GM12878 (cell line): ENCODE measurements at regions not wholly inside any gene's neighbourhood (a gene's known extent, or its start where the extent isn't known, plus 50 kb on each side); places are given as distances from the start of the nearest gene placed in this dataset.

ENCODE experiments used
- ATAC-seq: fragments of 200-7000 bp; cut with Tn5 transposase; 3 replicates; pipeline ENCODE4 v1.9.1; 2020; ENCODE audit warnings: mild to moderate bottlenecking, moderate library complexity
- BruUV-seq: library from RNA; stranded (reverse); fragments of 400-500 nt; replicated peaks from 2 replicates; lab custom pipeline; 2021; lab: Mats Ljungman, UMichigan
- CTCF ChIA-PET: fragments of 300-600 bp; sonication (Branson Sonifier 250); formaldehyde crosslinking; extraction: SDS; loops from one replicate; lab custom pipeline; 2021; ENCODE audit warnings: inconsistent platforms; lab: Yijun Ruan, JAX
- POLR2A ChIA-PET: fragments of 350-600 bp; formaldehyde crosslinking; extraction: SDS; loops from one replicate; lab custom pipeline; 2021; ENCODE audit warnings: inconsistent platforms; lab: Charles Lee
- RAD21 ChIA-PET: fragments of 300-600 bp; sonication (Branson Sonifier 250); formaldehyde crosslinking; loops from one replicate; lab custom pipeline; 2023; ENCODE audit warnings: antibody characterized with exemption; ENCODE audit not compliant: unreplicated experiment; lab: Charles Lee
- SMC1A ChIA-PET: fragments of 300-600 bp; sonication (Branson Sonifier 250); formaldehyde crosslinking; loops from one replicate; lab custom pipeline; 2023; ENCODE audit not compliant: unreplicated experiment, uncharacterized antibody; lab: Charles Lee
- DNase-seq: peaks from one replicate; pipeline ENCODE4 v3.0.0-alpha.2; 2011; ENCODE audit warnings: low read depth, low spot score
- FAIRE-seq: peaks from 3 replicates; lab custom pipeline; 2011; peaks lifted over from hg19 to GRCh38; lab: Jason Lieb, UNC
- H2AFZ ChIP-seq: 2 replicates; pipeline ENCODE4 v1.6.0; 2011; ENCODE audit warnings: low read depth, low read length, control low read depth; ENCODE audit not compliant: control insufficient read depth
- H3K27ac ChIP-seq: 2 replicates; pipeline ENCODE4 v1.5.1; 2011; ENCODE audit warnings: control low read depth; ENCODE audit not compliant: control insufficient read depth, insufficient read depth
- H3K27me3 ChIP-seq, 2 experiments: replicated peaks in 1 of 2; 2 replicates each; pipeline versions ENCODE4 v1.6.0 to v1.6.1; 2011; ENCODE audit warnings: low read length in 1 of 2; ENCODE audit not compliant: control insufficient read depth in 2 of 2, insufficient read depth in 2 of 2
- H3K36me3 ChIP-seq, 2 experiments: 2 replicates each; pipeline ENCODE4 v1.5.1; 2011; ENCODE audit warnings: low read length in 1 of 2; ENCODE audit not compliant: control insufficient read depth in 2 of 2, insufficient read depth in 2 of 2
- H3K4me1 ChIP-seq: 2 replicates; pipeline ENCODE4 v1.6.1; 2011; ENCODE audit warnings: mild to moderate bottlenecking, low read length, moderate library complexity, mixed read lengths; ENCODE audit not compliant: control insufficient read depth, insufficient read depth
- H3K4me2 ChIP-seq: 2 replicates; pipeline ENCODE4 v1.6.0; 2011; ENCODE audit warnings: control low read depth; ENCODE audit not compliant: control insufficient read depth, insufficient read depth
- H3K4me3 ChIP-seq: fragments of 200-600 bp; sonication (generic); 2 replicates; pipeline ENCODE4 v1.5.1; 2016
- H3K79me2 ChIP-seq: 2 replicates; pipeline ENCODE4 v1.6.0; 2011; ENCODE audit warnings: low read length; ENCODE audit not compliant: control insufficient read depth, insufficient read depth
- H3K9ac ChIP-seq: 2 replicates; pipeline ENCODE4 v1.8.0; 2011; ENCODE audit warnings: low read length, control low read depth, mixed read lengths; ENCODE audit not compliant: control insufficient read depth, insufficient read depth
- H3K9me3 ChIP-seq: replicated peaks from 3 replicates; pipeline ENCODE4 v1.5.1; 2011; ENCODE audit warnings: mild to moderate bottlenecking, low read length; ENCODE audit not compliant: control insufficient read depth, insufficient read depth
- H4K20me1 ChIP-seq: 2 replicates; pipeline ENCODE4 v1.6.0; 2011; ENCODE audit not compliant: control insufficient read depth, insufficient read depth
- CBX3 ChIP-seq: fragments of 200-600 bp; sonication (generic); IDR thresholded peaks from 2 replicates; pipeline ENCODE4 v1.6.1; 2016; ENCODE audit warnings: low read depth, borderline replicate concordance
- EGR1 ChIP-seq, 2 experiments: IDR thresholded peaks; 1 replicate in 1 of 2; 2 replicates in 1 of 2; pipeline ENCODE4 v1.6.1; 2011 to 2012; ENCODE audit warnings: low read depth in 2 of 2, low read length in 2 of 2, borderline replicate concordance in 1 of 2, mild to moderate bottlenecking in 1 of 2, moderate library complexity in 1 of 2
- KDM1A ChIP-seq: fragments of 200-600 bp; sonication (generic); IDR thresholded peaks from 2 replicates; pipeline ENCODE4 v1.6.1; 2016; ENCODE audit warnings: borderline replicate concordance
- NFXL1 ChIP-seq: fragments of 450-650 bp; IDR thresholded peaks from 2 replicates; pipeline ENCODE4 v1.6.1; 2017; ENCODE audit warnings: antibody characterized with exemption, mild to moderate bottlenecking, borderline replicate concordance
- TARDBP ChIP-seq: IDR thresholded peaks from 2 replicates; pipeline ENCODE4 v1.6.1; 2016; ENCODE audit warnings: borderline replicate concordance
- TBL1XR1 ChIP-seq: IDR thresholded peaks from 2 replicates; pipeline ENCODE4 v1.6.1; 2012; ENCODE audit warnings: low read depth, low read length, improper control_type of control experiment
- WGBS: methylation state at CpG from one replicate; pipeline ENCODE4 v1.1.6; 2016; ENCODE audit warnings: low lambda C conversion rate; ENCODE audit not compliant: insufficient replicate concordance, insufficient coverage; ENCODE audit errors: missing lambda C conversion rate; 5-methylcytosine and 5-hydroxymethylcytosine counted together
- in situ Hi-C: fragments of 300-500 bp; cut with MboI; formaldehyde crosslinking; loops from 9 replicates; pipeline ENCODE4 v1.14.3; 2018; ENCODE audit warnings: mixed read lengths
- intact Hi-C: fragments of 100-400 bp; cut with micrococcal nuclease; formaldehyde crosslinking; loops from one replicate; pipeline ENCODE4 v1.14.2; 2022; ENCODE audit not compliant: unreplicated experiment
- TF ChIP-seq, protein P1 (sequence below): fragments of 450-650 bp; IDR thresholded peaks from 2 replicates; pipeline ENCODE4 v1.6.1; 2017; ENCODE audit warnings: mild to moderate bottlenecking, moderate library complexity
- TF ChIP-seq, protein P2 (sequence below): fragments of 450-650 bp; formaldehyde crosslinking; IDR thresholded peaks from 2 replicates; pipeline ENCODE4 v1.5.0; 2022; ENCODE audit warnings: mild to moderate bottlenecking, missing genetic modification characterization

DNA sequence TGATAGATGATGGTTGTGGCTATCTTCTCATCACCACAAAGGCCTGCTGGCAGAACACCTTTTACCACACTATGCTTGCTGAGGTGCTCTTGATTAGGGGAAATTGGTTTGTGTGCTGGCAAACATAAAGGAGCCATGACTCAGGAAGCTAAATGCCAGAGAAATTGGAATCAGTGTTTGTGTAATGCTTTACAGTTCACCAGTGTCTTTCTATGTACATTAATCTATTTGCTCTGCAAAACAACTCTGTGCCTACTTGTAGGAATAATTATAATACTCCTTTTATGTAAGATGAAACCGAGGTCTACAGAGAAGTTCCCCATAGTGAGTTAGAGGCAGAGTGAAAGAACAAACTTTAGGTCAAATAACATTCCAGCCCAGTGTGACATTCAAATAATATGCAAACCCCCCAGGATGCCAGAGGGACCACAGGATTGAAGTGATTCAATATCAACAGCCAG lies 390.5 kb upstream of the HTR2A start:
- no TSS peak for BruUV-seq
- intact Hi-C loops = no loop called here
- ATAC-seq = no peak
- in situ Hi-C loops = no loop called here
- no peaks in the 10 kb centered on the region for H4K20me1 ChIP-seq
- DNase-seq = no peak
- no peaks in the 10 kb centered on the region for H3K4me1 ChIP-seq
- H3K79me2 ChIP-seq = no peaks in the 10 kb centered on the region
- 0% methylated on average over 1 of the region's 1 CpG for WGBS
- H3K4me2 ChIP-seq = no peak overlapping the region
- no peak overlapping the region for H3K9ac ChIP-seq
- ChIA-PET RAD21 (no interaction called here), POLR2A (no interaction called here), SMC1A (no interaction called here), CTCF (no interaction called here)
- TF ChIP-seq TARDBP = no peak
- TF ChIP-seq TBL1XR1 = no peak
- TF ChIP-seq CBX3 = no peak
- H3K4me3 ChIP-seq = no peak overlapping the region
- H3K36me3 ChIP-seq = no peaks in the 10 kb centered on the region
- H2AFZ ChIP-seq = no peak overlapping the region
- FAIRE-seq = no peak
- no peak overlapping the region for H3K27ac ChIP-seq
- H3K9me3 ChIP-seq = no peaks in the 10 kb centered on the region
- no peaks in the 10 kb centered on the region for H3K27me3 ChIP-seq

DNA sequence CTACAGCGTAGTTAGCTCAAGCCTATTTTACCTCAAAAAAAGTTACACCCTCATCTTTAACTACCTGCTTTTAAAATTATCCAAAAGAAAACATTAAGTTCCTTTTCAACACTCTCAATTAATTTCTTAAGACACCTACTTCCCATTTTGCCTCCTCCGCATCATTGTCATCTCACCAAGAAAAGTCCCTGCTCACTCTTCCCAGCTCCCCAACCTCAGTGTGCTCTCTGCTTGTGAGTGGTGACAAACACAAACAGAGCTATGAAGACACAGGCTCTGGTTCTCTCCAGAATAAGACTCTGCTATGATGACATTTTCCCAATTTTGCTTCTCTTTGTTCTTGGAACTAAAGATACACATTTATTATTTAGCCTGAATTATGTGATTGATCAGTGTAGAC lies 385.1 kb upstream of the HTR2A start:
- Histone ChIP-seq H3K4me2 (no peak overlapping the region), H3K36me3 (no peaks in the 10 kb centered on the region), H3K4me1 (no peaks in the 10 kb centered on the region), H3K9ac (no peak overlapping the region), H2AFZ (no peak overlapping the region), H4K20me1 (no peaks in the 10 kb centered on the region), H3K27me3 (no peaks in the 10 kb centered on the region), H3K4me3 (no peak overlapping the region), H3K9me3 (no peaks in the 10 kb centered on the region), H3K27ac (no peak overlapping the region), H3K79me2 (no peaks in the 10 kb centered on the region)
- ChIA-PET POLR2A (no interaction called here), CTCF (no interaction called here), RAD21 (no interaction called here), SMC1A (interaction anchor here (1.2 kb wide), 1 partner anchor 8 kb away, joined by 3 read pairs; no protein-coding TSS in a partner anchor)
- ATAC-seq = no peak
- no peak for FAIRE-seq
- WGBS = 44% methylated on average over 2 of the region's 2 CpGs
- no peak for DNase-seq
- intact Hi-C loops = no loop called here
- in situ Hi-C loops = no loop called here
- no TSS peak for BruUV-seq
- TF ChIP-seq, protein P1, sequence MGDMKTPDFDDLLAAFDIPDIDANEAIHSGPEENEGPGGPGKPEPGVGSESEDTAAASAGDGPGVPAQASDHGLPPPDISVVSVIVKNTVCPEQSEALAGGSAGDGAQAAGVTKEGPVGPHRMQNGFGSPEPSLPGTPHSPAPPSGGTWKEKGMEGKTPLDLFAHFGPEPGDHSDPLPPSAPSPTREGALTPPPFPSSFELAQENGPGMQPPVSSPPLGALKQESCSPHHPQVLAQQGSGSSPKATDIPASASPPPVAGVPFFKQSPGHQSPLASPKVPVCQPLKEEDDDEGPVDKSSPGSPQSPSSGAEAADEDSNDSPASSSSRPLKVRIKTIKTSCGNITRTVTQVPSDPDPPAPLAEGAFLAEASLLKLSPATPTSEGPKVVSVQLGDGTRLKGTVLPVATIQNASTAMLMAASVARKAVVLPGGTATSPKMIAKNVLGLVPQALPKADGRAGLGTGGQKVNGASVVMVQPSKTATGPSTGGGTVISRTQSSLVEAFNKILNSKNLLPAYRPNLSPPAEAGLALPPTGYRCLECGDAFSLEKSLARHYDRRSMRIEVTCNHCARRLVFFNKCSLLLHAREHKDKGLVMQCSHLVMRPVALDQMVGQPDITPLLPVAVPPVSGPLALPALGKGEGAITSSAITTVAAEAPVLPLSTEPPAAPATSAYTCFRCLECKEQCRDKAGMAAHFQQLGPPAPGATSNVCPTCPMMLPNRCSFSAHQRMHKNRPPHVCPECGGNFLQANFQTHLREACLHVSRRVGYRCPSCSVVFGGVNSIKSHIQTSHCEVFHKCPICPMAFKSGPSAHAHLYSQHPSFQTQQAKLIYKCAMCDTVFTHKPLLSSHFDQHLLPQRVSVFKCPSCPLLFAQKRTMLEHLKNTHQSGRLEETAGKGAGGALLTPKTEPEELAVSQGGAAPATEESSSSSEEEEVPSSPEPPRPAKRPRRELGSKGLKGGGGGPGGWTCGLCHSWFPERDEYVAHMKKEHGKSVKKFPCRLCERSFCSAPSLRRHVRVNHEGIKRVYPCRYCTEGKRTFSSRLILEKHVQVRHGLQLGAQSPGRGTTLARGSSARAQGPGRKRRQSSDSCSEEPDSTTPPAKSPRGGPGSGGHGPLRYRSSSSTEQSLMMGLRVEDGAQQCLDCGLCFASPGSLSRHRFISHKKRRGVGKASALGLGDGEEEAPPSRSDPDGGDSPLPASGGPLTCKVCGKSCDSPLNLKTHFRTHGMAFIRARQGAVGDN = no peak
- TF ChIP-seq NFXL1 (no peak), EGR1 (IDR thresholded peaks at IDR 0.05; ENCODE audit: borderline replicate concordance in 1 of 2, low read depth in 2 of 2, low read length in 2 of 2) (no peak), KDM1A (no peak)
- TF ChIP-seq, protein P2, sequence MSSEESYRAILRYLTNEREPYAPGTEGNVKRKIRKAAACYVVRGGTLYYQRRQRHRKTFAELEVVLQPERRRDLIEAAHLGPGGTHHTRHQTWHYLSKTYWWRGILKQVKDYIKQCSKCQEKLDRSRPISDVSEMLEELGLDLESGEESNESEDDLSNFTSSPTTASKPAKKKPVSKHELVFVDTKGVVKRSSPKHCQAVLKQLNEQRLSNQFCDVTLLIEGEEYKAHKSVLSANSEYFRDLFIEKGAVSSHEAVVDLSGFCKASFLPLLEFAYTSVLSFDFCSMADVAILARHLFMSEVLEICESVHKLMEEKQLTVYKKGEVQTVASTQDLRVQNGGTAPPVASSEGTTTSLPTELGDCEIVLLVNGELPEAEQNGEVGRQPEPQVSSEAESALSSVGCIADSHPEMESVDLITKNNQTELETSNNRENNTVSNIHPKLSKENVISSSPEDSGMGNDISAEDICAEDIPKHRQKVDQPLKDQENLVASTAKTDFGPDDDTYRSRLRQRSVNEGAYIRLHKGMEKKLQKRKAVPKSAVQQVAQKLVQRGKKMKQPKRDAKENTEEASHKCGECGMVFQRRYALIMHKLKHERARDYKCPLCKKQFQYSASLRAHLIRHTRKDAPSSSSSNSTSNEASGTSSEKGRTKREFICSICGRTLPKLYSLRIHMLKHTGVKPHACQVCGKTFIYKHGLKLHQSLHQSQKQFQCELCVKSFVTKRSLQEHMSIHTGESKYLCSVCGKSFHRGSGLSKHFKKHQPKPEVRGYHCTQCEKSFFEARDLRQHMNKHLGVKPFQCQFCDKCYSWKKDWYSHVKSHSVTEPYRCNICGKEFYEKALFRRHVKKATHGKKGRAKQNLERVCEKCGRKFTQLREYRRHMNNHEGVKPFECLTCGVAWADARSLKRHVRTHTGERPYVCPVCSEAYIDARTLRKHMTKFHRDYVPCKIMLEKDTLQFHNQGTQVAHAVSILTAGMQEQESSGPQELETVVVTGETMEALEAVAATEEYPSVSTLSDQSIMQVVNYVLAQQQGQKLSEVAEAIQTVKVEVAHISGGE = no peak
